T-cell (primary cell): ENCODE measurements at regions not wholly inside any gene's neighbourhood (a gene's known extent, or its start where the extent isn't known, plus 50 kb on each side); places are given as distances from the start of the nearest gene placed in this dataset.

Source experiments
- ATAC-seq, 4 experiments: fragments of 200-7000 bp in 3 of 4; fragments of 150-1000 bp in 1 of 4; cut with Tn5 transposase; replicated peaks in 1 of 4; 1 replicate in 3 of 4; 2 replicates in 1 of 4; pipeline ENCODE4 v1.10.0; 2021; ENCODE audit warnings: moderate library complexity in 3 of 4, mild to moderate bottlenecking in 2 of 4, moderate number of reproducible peaks in 1 of 4
- CTCF ChIA-PET, 2 donors: fragments of 300-600 bp; sonication (Branson Sonifier 250); formaldehyde crosslinking; loops; one replicate each; lab custom pipeline; 2022; ENCODE audit warnings: antibody characterized with exemption in 2 of 2; lab: Charles Lee
- POLR2A ChIA-PET, 2 donors: fragments of 300-600 bp; sonication (Branson Sonifier 250); formaldehyde crosslinking; loops; one replicate each; lab custom pipeline; 2022; ENCODE audit warnings: antibody characterized with exemption in 2 of 2; lab: Charles Lee
- DNase-seq, 35 experiments: peaks; one replicate each; pipeline versions ENCODE4 v3.0.0 to v3.0.0-alpha.2; 2013 to 2023
- H3K27ac ChIP-seq: one replicate; pipeline ENCODE4 v1.5.1; 2013; ENCODE audit warnings: low read length
- H3K27me3 ChIP-seq, 2 experiments: replicated peaks in 1 of 2; 1 replicate in 1 of 2; 2 replicates in 1 of 2; pipeline versions ENCODE4 v1.6.1 to v1.7.0; 2013; ENCODE audit warnings: low read length in 1 of 2, mixed read lengths in 1 of 2; ENCODE audit not compliant: control insufficient read depth in 2 of 2, insufficient read depth in 2 of 2; ENCODE audit errors: extremely low read depth in 1 of 2
- H3K36me3 ChIP-seq, 2 donors: 1 replicate in 1 of 2; 2 replicates in 1 of 2; pipeline versions ENCODE4 v1.6.1 to v1.7.0; 2013; ENCODE audit warnings: low read length in 1 of 2; ENCODE audit not compliant: control insufficient read depth in 2 of 2, insufficient read depth in 1 of 2; ENCODE audit errors: extremely low read depth in 1 of 2
- H3K4me1 ChIP-seq, 2 experiments: 1 replicate in 1 of 2; 2 replicates in 1 of 2; pipeline versions ENCODE4 v1.6.1 to v1.7.0; 2013; ENCODE audit warnings: low read length in 2 of 2, mixed read lengths in 1 of 2; ENCODE audit not compliant: insufficient read depth in 2 of 2, control insufficient read depth in 1 of 2; ENCODE audit errors: extremely low read depth in 1 of 2
- H3K4me3 ChIP-seq, 2 donors: 1 replicate in 1 of 2; 2 replicates in 1 of 2; pipeline versions ENCODE4 v1.5.1 to v1.7.0; 2013; ENCODE audit warnings: mild to moderate bottlenecking in 2 of 2, low read length in 1 of 2, moderate library complexity in 1 of 2; ENCODE audit not compliant: control insufficient read depth in 1 of 2; ENCODE audit errors: extremely low read depth in 1 of 2
- H3K9me3 ChIP-seq: 2 replicates; pipeline ENCODE4 v1.7.0; 2013
- H3K27ac Mint-ChIP-seq, 2 donors: one replicate each; pipeline ENCODE4 v1.8.0; 2020 to 2021; ENCODE audit warnings: mild to moderate bottlenecking in 2 of 2, mixed read lengths in 2 of 2
- H3K27me3 Mint-ChIP-seq, 2 donors: one replicate each; pipeline ENCODE4 v1.8.0; 2021 to 2022; ENCODE audit warnings: mixed read lengths in 2 of 2
- H3K36me3 Mint-ChIP-seq: one replicate; pipeline ENCODE4 v1.8.0; 2021; ENCODE audit warnings: mixed read lengths
- H3K4me1 Mint-ChIP-seq, 3 donors: one replicate each; pipeline ENCODE4 v1.8.0; 2020 to 2022; ENCODE audit warnings: mixed read lengths in 3 of 3, mild to moderate bottlenecking in 1 of 3
- H3K4me3 Mint-ChIP-seq, 3 donors: one replicate each; pipeline ENCODE4 v1.8.0; 2020 to 2022; ENCODE audit warnings: mild to moderate bottlenecking in 3 of 3, mixed read lengths in 3 of 3, moderate library complexity in 3 of 3
- H3K9me3 Mint-ChIP-seq, 3 donors: one replicate each; pipeline ENCODE4 v1.8.0; 2020 to 2022; ENCODE audit warnings: mixed read lengths in 3 of 3
- WGBS: methylation state at CpG from one replicate; pipeline ENCODE4 v1.1.5; 2013; ENCODE audit warnings: missing lambda C conversion rate; ENCODE audit not compliant: insufficient coverage; 5-methylcytosine and 5-hydroxymethylcytosine counted together

- WGBS, result 83% methylated on average over 4 of the region's 7 CpGs
- peak in 1 of 4 experiments; percentile 57 for ATAC-seq
Measured at GRCh38 chr19:46546194-46546896, 50.7 kb upstream of the PNMA8B start.

GRCh38 chr19:46550684-46551083 lies 50.4 kb upstream of the CALM3 start:
- H3K4me3 ChIP-seq, result no peak overlapping the region
- no peak overlapping the region for H3K27ac Mint-ChIP-seq
- POLR2A ChIA-PET, result no interaction called here
- H3K9me3 ChIP-seq, result peaks cover 4% of the 10 kb centered on the region
- peaks cover 4% of the 10 kb centered on the region for H3K36me3 Mint-ChIP-seq
- no peak for ATAC-seq
- peaks cover 4 to 30% (median 9%) of the 10 kb centered on the region in 3 donors for H3K9me3 Mint-ChIP-seq
- CTCF ChIA-PET, result interaction anchor here (0.9 to 1.0 kb wide), 3 partner anchors 8 to 14 kb away, joined by 3 to 7 read pairs (median 3); no protein-coding TSS in a partner anchor
- no peak overlapping the region for H3K27ac ChIP-seq
- 40% methylated on average over 1 of the region's 1 CpG for WGBS
- no peak overlapping the region for H3K4me3 Mint-ChIP-seq
- H3K4me1 Mint-ChIP-seq, result no peaks in the 10 kb centered on the region
- DNase-seq, result no peak
- peaks cover 0 to 10% of the 10 kb centered on the region in 2 experiments for H3K27me3 ChIP-seq
- H3K4me1 ChIP-seq, result no peaks in the 10 kb centered on the region
- no peaks in the 10 kb centered on the region for H3K36me3 ChIP-seq
- peaks cover 8 to 9% of the 10 kb centered on the region in 2 donors for H3K27me3 Mint-ChIP-seq

More at GRCh38 chr19:46546194-46546896, 50.7 kb upstream of the PNMA8B start:
- ChIA-PET POLR2A (interaction anchor here in 1 of 2 donors (0.6 kb wide), 1 partner anchor 160 kb away, joined by 7 read pairs; no protein-coding TSS in a partner anchor), CTCF (interaction anchor here in 1 of 2 donors (0.9 kb wide), 1 partner anchor 76 kb away, joined by 3 read pairs; no protein-coding TSS in a partner anchor)
- no peak overlapping the region for H3K4me3 ChIP-seq
- H3K27me3 Mint-ChIP-seq, result peaks cover 3% of the 10 kb centered on the region in 2 donors
- H3K9me3 ChIP-seq, result peaks cover 4% of the 10 kb centered on the region
- H3K36me3 ChIP-seq, result no peaks in the 10 kb centered on the region
- no peak overlapping the region for H3K27ac Mint-ChIP-seq
- H3K27me3 ChIP-seq, result peaks cover 0 to 6% of the 10 kb centered on the region in 2 experiments
- no peak for DNase-seq
- H3K4me3 Mint-ChIP-seq, result no peak overlapping the region
- peaks cover 4 to 21% (median 5%) of the 10 kb centered on the region in 3 donors for H3K9me3 Mint-ChIP-seq
- H3K36me3 Mint-ChIP-seq, result peaks cover 3% of the 10 kb centered on the region
- peaks cover 0 to 5% of the 10 kb centered on the region in 2 experiments for H3K4me1 ChIP-seq
- peaks cover 4 to 5% (median 4%) of the 10 kb centered on the region in 3 donors for H3K4me1 Mint-ChIP-seq
- no peak overlapping the region for H3K27ac ChIP-seq

- no peak for ATAC-seq
- DNase-seq, result no peak
- no peaks in the 10 kb centered on the region for H3K4me1 ChIP-seq
- no peak overlapping the region for H3K27ac ChIP-seq
- H3K4me3 ChIP-seq, result no peak overlapping the region
- CTCF ChIA-PET, result interaction anchor here (0.6 to 1.0 kb wide), 3 partner anchors 8 to 11 kb away, joined by 3 to 7 read pairs (median 4); no protein-coding TSS in a partner anchor
- H3K36me3 Mint-ChIP-seq, result peaks cover 4% of the 10 kb centered on the region
- H3K36me3 ChIP-seq, result no peaks in the 10 kb centered on the region
- peaks cover 0 to 10% of the 10 kb centered on the region in 2 experiments for H3K27me3 ChIP-seq
- no peak overlapping the region for H3K27ac Mint-ChIP-seq
- peaks cover 4% of the 10 kb centered on the region for H3K9me3 ChIP-seq
- POLR2A ChIA-PET, result no interaction called here
- peaks cover 9 to 10% of the 10 kb centered on the region in 2 donors for H3K27me3 Mint-ChIP-seq
- H3K4me3 Mint-ChIP-seq, result no peak overlapping the region
- H3K4me1 Mint-ChIP-seq, result no peaks in the 10 kb centered on the region
- H3K9me3 Mint-ChIP-seq, result peaks cover 4 to 30% (median 10%) of the 10 kb centered on the region in 3 donors
Measured at GRCh38 chr19:46551164-46551563, 50.0 kb upstream of the CALM3 start.
